GM06990 (cell line): ENCODE measurements at regions not wholly inside any gene's neighbourhood (a gene's known extent, or its start where the extent isn't known, plus 50 kb on each side); places are given as distances from the start of the nearest gene placed in this dataset.

Experiments used
- DNase-seq: peaks from one replicate; pipeline ENCODE4 v3.0.0-alpha.2; 2011; ENCODE audit not compliant: insufficient read length; ENCODE audit errors: extremely low read depth
- H3K27me3 ChIP-seq: replicated peaks from 2 replicates; pipeline ENCODE4 v1.6.0; 2011; ENCODE audit warnings: low read length; ENCODE audit not compliant: control insufficient read depth, insufficient read depth
- H3K36me3 ChIP-seq: 2 replicates; pipeline ENCODE4 v1.5.1; 2011; ENCODE audit warnings: low read length; ENCODE audit not compliant: control insufficient read depth, insufficient read depth
- H3K4me3 ChIP-seq: replicated peaks from 2 replicates; pipeline ENCODE4 v1.5.1; 2011; ENCODE audit warnings: low read depth, mild to moderate bottlenecking, control low read depth, low read length
- CTCF ChIP-seq: IDR thresholded peaks from 2 replicates; pipeline ENCODE4 v1.5.1; 2011; ENCODE audit warnings: low read length, control low read depth, mild to moderate bottlenecking, inconsistent platforms; ENCODE audit not compliant: insufficient read depth, poor library complexity, severe bottlenecking

DNA sequence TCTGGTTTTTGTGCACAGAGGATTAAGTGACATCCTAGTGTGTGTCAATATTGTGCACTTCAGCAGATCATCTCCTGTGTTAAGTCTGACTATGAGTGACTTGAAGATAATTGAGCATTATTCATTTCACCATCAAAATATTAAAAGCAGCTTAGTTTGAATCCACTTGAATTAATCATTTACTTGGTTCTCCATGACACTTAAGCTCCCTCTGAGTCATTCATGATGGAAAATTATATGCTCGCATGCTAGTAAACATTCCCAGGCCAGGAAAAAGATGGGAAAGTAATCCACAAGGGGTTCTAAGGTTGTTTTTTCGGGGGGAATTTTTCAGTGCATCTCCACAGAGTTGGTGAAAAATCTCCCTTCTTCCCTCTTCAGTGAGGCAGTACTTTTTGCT is 97.2 kb upstream of the EOLA2 start:
- no peaks in the 10 kb centered on the region for H3K27me3 ChIP-seq
- no peaks in the 10 kb centered on the region for H3K36me3 ChIP-seq
- no peak overlapping the region for H3K4me3 ChIP-seq
- no peak for TF ChIP-seq CTCF
- no peak for DNase-seq

GRCh38 chrX:150036181-150036580 is 97.9 kb upstream of the EOLA2 start:
- no peak for DNase-seq
- no peak for TF ChIP-seq CTCF
- H3K4me3 ChIP-seq: no peak overlapping the region
- no peaks in the 10 kb centered on the region for H3K27me3 ChIP-seq
- no peaks in the 10 kb centered on the region for H3K36me3 ChIP-seq

- Histone ChIP-seq H3K36me3 (no peaks in the 10 kb centered on the region), H3K4me3 (no peak overlapping the region), H3K27me3 (no peaks in the 10 kb centered on the region)
- no peak for DNase-seq
- no peak for TF ChIP-seq CTCF
Observed at GRCh38 chrX:150036641-150037040, 98.3 kb upstream of the EOLA2 start.

DNA sequence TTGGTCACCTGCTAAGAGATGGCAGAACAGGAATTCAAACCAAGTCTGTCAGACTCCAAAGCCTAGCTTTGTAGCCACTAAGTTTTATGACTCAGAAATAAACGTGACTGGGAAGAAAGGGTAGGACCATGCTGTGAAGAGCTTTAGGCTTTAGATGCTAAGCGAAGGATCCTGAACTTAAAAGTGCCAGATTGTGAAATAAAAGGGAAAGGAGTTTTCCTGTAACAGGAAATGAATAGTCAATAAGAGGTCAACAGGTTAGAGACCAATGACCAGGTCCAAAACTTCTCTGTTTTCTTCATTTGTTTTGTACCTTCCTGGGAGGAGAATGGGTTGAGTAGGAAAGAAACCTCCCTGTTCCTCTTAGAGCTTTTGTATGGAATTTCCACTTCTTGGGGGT is 98.8 kb upstream of the EOLA2 start:
- TF ChIP-seq CTCF: no peak
- no peak for DNase-seq
- no peak overlapping the region for H3K4me3 ChIP-seq
- H3K27me3 ChIP-seq: no peaks in the 10 kb centered on the region
- no peaks in the 10 kb centered on the region for H3K36me3 ChIP-seq

GRCh38 chrX:150038315-150038714 is 100.0 kb upstream of the EOLA2 start:
- no peak for TF ChIP-seq CTCF
- H3K27me3 ChIP-seq: no peaks in the 10 kb centered on the region
- no peak overlapping the region for H3K4me3 ChIP-seq
- DNase-seq: no peak
- H3K36me3 ChIP-seq: no peaks in the 10 kb centered on the region

GRCh38 chrX:150038986-150039599 is 100.8 kb upstream of the EOLA2 start:
- no peak for TF ChIP-seq CTCF
- no peaks in the 10 kb centered on the region for H3K27me3 ChIP-seq
- no peaks in the 10 kb centered on the region for H3K36me3 ChIP-seq
- no peak for DNase-seq
- H3K4me3 ChIP-seq: no peak overlapping the region
